Heart right ventricle (tissue), 16 donors: ENCODE measurements at regions not wholly inside any gene's neighbourhood (a gene's known extent, or its start where the extent isn't known, plus 50 kb on each side); places are given as distances from the start of the nearest gene placed in this dataset.
"Not testable (repeated sequence)": the region's sequence is repeated elsewhere in the genome, so short reads cannot be mapped to it uniquely, and the experiment has no call there.

Source experiments
- ATAC-seq, 8 donors: fragments of 200-7000 bp; cut with Tn5 transposase; one replicate each; pipeline ENCODE4 v1.9.1; 2020; ENCODE audit warnings: mild to moderate bottlenecking in 8 of 8, moderate library complexity in 8 of 8, moderate number of reproducible peaks in 1 of 8
- DNase-seq, 2 donors: peaks; one replicate each; pipeline ENCODE4 v3.0.0-alpha.2; 2020
- H3K27ac ChIP-seq, 10 donors: fragments of 200-600 bp; sonication (generic) in 2 of 10; one replicate each; pipeline versions ENCODE4 v1.5.0 to v1.8.0; 2020 to 2022; ENCODE audit warnings: mild to moderate bottlenecking in 3 of 10
- H3K27me3 ChIP-seq, 7 donors: fragments of 200-600 bp; one replicate each; pipeline ENCODE4 v1.8.0; 2021 to 2022; ENCODE audit warnings: mild to moderate bottlenecking in 2 of 7
- H3K36me3 ChIP-seq, 9 donors: fragments of 200-600 bp; sonication (generic) in 1 of 9; one replicate each; pipeline versions ENCODE4 v1.5.0 to v1.8.0; 2020 to 2022; ENCODE audit warnings: mild to moderate bottlenecking in 2 of 9
- H3K4me1 ChIP-seq, 9 donors: fragments of 200-600 bp; sonication (generic) in 1 of 9; one replicate each; pipeline versions ENCODE4 v1.5.0 to v1.8.0; 2020 to 2022; ENCODE audit warnings: mild to moderate bottlenecking in 4 of 9
- H3K4me3 ChIP-seq, 10 donors: fragments of 200-600 bp; sonication (generic) in 2 of 10; one replicate each; pipeline versions ENCODE4 v1.5.0 to v1.8.0; 2020 to 2022; ENCODE audit warnings: mild to moderate bottlenecking in 7 of 10, moderate library complexity in 2 of 10
- H3K9me3 ChIP-seq, 11 donors: fragments of 200-600 bp in 10 of 11; sonication (generic) in 2 of 11; one replicate each; pipeline versions ENCODE4 v1.5.0 to v1.8.0; 2013 to 2022; ENCODE audit warnings: mild to moderate bottlenecking in 2 of 11, control low read depth in 1 of 11, moderate library complexity in 1 of 11
- CTCF ChIP-seq, 9 donors: fragments of 200-600 bp; sonication (generic) in 2 of 9; IDR thresholded peaks; one replicate each; pipeline versions ENCODE4 v1.5.0 to v1.8.0; 2021 to 2022; ENCODE audit warnings: antibody characterized with exemption in 9 of 9, mild to moderate bottlenecking in 5 of 9, moderate library complexity in 1 of 9
- WGBS, 2 donors: extraction: QIAGEN DNeasy Blood & Tissue Kit; methylation state at CpG; one replicate each; pipeline ENCODE4 v1.1.7; 2013; ENCODE audit warnings: inconsistent platforms in 1 of 2; 5-methylcytosine and 5-hydroxymethylcytosine counted together
- intact Hi-C, 10 donors: fragments of 100-400 bp; cut with DNase I; formaldehyde crosslinking; loops; one replicate each; pipeline versions ENCODE4 v1.11.1 to v1.14.2; 2022
- donor health status: Arrhythmogenic right ventricular cardiomyopathy.
- donor health status: ischemic (EF 13 %, LVEDD 7.1; RV severe dilation, severe dysfunction).
- donor health status: healthy with polysubstance abuse.
- donor health status: DM: no; HTN: yes; CAD: no.
- donor health status: DM: no; HTN: no; CAD: no.
- donor health status: ischemic (EF 25% LVEDD 6.9; RV normal size, moderate dysfunction).
- donor health status: ischemic (EF 25% LVEDD 5.7; RV mildly dilated, moderate dysfunction).
- donor health status: healthy.
- donor health status: DM: yes; HTN: yes; CAD: no.
- donor health status: Ischemic cardiomyopathy.
- donor health status: ischemic (EF 35%, LVEDD 5.7; RV mildly dilated, moderate dysfunction).
- donor health status: nonischemic (EF 11% LVEDD 7.7; RV severe dilation, severe dysfunction).
- donor health status: DM: yes; HTN: yes; CAD: no.
- donor health status: PGD.
- donor health status: ischemic (EF 29% LVEDD 5.4; RV normal size, mild dysfunction).
- donor health status: nonischemic (EF 23%, LVEDD 6.1; RV moderate dilation, normal function).

GRCh38 chr1:119250299-119250698 lies 109.8 kb upstream of the WARS2 start:
- Histone ChIP-seq H3K36me3 (no peaks in the 10 kb centered on the region), H3K9me3 (no peaks in the 10 kb centered on the region), H3K27ac (no peak overlapping the region), H3K4me1 (no peaks in the 10 kb centered on the region), H3K27me3 (no peaks in the 10 kb centered on the region), H3K4me3 (no peak overlapping the region)
- no peak for TF ChIP-seq CTCF (IDR thresholded peaks at IDR 0.05)
- DNase-seq (no peak), ATAC-seq (no peak)
- WGBS, 2 donors: 97 to 100% methylated on average over 1 of the region's 1 CpG
- intact Hi-C loops: no loop called here

GRCh38 chr1:119251751-119252150 lies 111.3 kb upstream of the WARS2 start:
- TF ChIP-seq CTCF (IDR thresholded peaks at IDR 0.05): no peak
- H3K4me1 ChIP-seq: no peaks in the 10 kb centered on the region
- 89 to 90% methylated on average over 3 of the region's 3 CpGs for WGBS, 2 donors
- H3K27me3 ChIP-seq: no peaks in the 10 kb centered on the region
- H3K27ac ChIP-seq: no peak overlapping the region
- H3K4me3 ChIP-seq: no peak overlapping the region
- no peaks in the 10 kb centered on the region for H3K9me3 ChIP-seq
- DNase-seq (no peak), ATAC-seq (no peak)
- intact Hi-C loops: no loop called here
- H3K36me3 ChIP-seq: no peaks in the 10 kb centered on the region

- no peak for TF ChIP-seq CTCF (IDR thresholded peaks at IDR 0.05)
- no peaks in the 10 kb centered on the region for H3K9me3 ChIP-seq
- H3K4me1 ChIP-seq: no peaks in the 10 kb centered on the region
- H3K27ac ChIP-seq: no peak overlapping the region
- DNase-seq (no peak), ATAC-seq (no peak)
- no peaks in the 10 kb centered on the region for H3K36me3 ChIP-seq
- no peaks in the 10 kb centered on the region for H3K27me3 ChIP-seq
- intact Hi-C loops: no loop called here
- H3K4me3 ChIP-seq: no peak overlapping the region
- 63 to 73% methylated on average over 1 of the region's 1 CpG for WGBS, 2 donors
Observed at GRCh38 chr1:119253366-119253765, 112.9 kb upstream of the WARS2 start.

- DNase-seq (no peak), ATAC-seq (no peak)
- 70 to 73% methylated on average over 3 of the region's 3 CpGs for WGBS, 2 donors
- no peaks in the 10 kb centered on the region for H3K9me3 ChIP-seq
- H3K4me3 ChIP-seq: no peak overlapping the region
- no peaks in the 10 kb centered on the region for H3K36me3 ChIP-seq
- H3K27ac ChIP-seq: no peak overlapping the region
- no peaks in the 10 kb centered on the region for H3K27me3 ChIP-seq
- no peak for TF ChIP-seq CTCF (IDR thresholded peaks at IDR 0.05)
- H3K4me1 ChIP-seq: no peaks in the 10 kb centered on the region
- intact Hi-C loops: no loop called here
Observed at GRCh38 chr1:119254067-119254720, 113.7 kb upstream of the WARS2 start.

- WGBS, 2 donors: 91 to 100% methylated on average over 1 of the region's 1 CpG
- H3K36me3 ChIP-seq, DNase-seq, H3K27ac ChIP-seq, H3K27me3 ChIP-seq, H3K9me3 ChIP-seq, H3K4me1 ChIP-seq, ATAC-seq, intact Hi-C loops, H3K4me3 ChIP-seq: not testable (repeated sequence)
Observed at GRCh38 chr1:119256089-119256488, 112.5 kb upstream of the HAO2 start.
